ENCODE measurements at regions not wholly inside any gene's neighbourhood (a gene's known extent, or its start where the extent isn't known, plus 50 kb on each side); places are given as distances from the start of the nearest gene placed in this dataset.
"Not testable (repeated sequence)": the region's sequence is repeated elsewhere in the genome, so short reads cannot be mapped to it uniquely, and the experiment has no call there.

DNA sequence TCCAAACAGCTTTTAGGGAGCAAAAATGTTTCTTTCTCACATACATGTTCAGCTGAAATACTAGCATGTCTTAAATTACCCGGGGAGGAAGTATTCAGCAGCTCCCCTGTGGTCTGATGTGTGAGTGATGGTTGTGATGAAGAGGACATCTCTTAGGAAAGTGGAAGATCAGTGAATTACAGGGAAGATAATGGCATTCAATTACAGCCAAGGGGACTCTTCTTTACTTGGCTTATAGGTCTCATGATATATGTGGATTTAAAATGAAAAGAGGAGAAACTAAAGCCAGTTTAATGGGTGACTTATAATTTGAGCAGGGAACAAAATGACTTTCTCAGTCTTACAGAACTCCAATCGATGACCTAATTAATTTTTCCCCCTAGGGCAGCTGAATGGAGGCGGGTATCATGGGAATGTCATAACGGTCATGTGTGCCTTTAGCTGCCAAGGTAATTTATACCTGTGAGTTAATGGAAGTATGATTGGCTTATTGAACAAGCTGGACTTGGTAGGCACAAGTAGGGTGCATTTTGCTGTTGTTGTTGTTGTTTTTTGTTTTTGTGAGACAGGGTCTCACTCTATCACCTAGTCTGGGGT is 198.8 kb downstream of the HIPK3 start:
- no peak for DNase-seq

GRCh38 chr11:33454264-33454663 is 197.1 kb downstream of the HIPK3 start:
- DNase-seq = no peak

- DNase-seq = no peak
Measured at GRCh38 chr11:33452836-33453624, 195.8 kb downstream of the HIPK3 start.

GRCh38 chr11:33451364-33451763 is 194.2 kb downstream of the HIPK3 start:
- DNase-seq = no peak

DNA sequence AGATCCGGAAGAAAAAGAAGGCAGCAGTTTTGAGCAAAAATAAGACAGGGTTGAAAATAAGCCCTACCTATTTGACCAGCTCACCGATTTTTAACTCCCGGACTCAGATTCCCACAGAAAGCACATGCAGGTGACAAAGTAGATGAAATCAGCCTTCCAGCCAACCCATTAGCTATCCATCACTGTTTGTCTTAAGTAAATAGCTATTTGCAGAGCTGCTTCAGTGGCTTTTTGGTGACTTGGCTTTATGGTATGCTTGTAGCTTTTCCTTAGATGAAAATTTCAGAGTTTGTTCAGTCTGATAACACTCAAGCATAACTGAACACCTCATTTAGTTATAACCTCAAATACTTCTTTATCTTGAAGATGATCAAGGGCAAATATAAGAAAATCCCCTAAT is 192.6 kb downstream of the HIPK3 start:
- DNase-seq = no peak

GRCh38 chr11:33448461-33449130 is 191.4 kb downstream of the HIPK3 start:
- DNase-seq = no peak

DNA sequence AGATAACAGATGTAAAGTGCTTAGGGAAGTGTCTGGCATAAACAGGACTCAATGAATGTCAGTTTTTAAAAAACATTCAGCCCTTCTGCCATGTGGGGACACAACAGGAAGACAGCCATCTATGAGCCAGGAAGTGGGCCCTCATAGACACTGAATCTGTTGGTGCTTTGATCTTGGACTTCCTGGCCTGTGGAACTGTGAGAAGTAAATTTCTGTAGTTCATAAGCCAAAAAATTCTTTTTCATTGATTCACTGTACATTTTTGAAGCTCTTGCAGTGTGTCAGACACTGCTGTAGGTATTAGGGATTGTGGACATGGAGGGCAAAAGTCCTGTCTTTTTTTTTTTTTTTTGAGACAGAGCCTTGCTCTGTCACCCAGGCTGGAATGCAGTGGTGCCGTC is 188.6 kb downstream of the HIPK3 start:
- no peak for DNase-seq

DNA sequence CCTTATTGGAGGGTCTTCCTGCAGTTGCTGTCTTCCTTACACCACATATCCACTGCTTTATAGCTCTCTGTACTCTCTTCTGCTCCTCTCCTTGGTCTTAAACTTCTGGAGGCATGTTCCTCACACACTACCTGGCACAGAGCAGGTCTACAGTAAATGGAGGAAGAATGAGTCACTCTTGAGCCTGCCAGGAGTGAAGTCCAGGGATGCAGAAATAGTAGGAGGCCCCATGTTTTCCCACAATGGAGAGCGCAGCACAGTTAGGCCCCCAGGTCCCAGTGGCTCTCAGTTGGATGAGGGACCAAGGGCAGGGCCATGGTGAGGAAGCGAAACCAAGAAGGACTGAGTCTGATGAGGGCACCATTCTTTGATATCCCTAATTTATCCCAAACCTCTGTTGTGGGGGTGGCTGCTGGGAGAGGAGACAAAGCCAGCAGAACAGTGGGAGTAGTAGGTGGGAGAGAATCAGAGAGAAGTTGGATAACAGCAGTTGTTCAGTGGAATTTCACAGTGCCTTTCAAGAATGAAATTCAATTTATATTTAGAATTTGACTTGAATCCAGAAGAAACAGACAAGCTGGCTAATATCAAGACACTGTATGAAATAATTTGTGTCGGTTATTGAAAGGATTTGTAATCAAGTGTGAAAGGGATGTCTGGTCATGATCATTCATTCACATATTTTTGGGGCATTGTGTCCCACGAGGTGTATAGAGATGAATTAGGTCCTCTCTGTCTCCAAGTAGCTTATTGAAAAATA is 187.8 kb downstream of the HIPK3 start:
- DNase-seq = no peak

DNA sequence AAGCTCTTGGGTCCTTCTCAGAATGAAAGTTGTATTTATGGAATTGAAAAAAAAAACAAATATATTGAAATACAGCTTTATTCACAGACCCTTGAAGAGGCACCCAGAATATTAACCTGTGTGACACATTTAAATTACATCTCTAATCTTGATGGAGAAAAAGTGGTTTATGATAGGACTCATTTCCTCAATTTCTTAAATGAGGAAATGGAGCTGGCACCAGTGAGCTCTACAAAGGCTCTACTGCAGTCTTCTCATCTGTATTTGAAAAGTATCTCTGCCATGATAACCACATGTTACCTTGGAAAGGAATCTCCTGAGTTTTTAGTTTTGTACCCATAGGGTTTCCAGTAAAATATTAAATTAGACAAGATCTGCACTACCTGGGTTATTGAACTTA is 186.5 kb downstream of the HIPK3 start:
- no peak for DNase-seq

- DNase-seq = no peak
Measured at GRCh38 chr11:33438301-33438700, 181.1 kb downstream of the HIPK3 start.

DNA sequence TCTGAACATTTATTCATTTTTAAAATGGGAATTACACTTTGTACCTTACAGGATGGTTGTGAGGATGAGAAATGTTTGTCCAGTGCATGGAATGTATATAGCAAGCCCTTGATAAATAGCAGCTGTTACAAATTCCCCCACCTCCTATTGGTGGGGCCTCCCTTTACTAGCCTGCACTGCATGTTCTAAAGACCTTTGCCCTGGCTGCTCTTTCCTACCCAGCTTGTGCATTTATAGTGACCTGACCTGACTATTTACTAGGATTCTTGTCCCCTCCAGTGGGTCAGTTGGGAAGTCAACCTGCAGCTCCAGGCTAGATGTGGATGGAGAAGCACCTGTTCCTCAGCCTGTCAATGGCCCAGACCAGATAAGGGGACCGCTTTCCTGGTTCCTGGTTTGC is 180.3 kb downstream of the HIPK3 start:
- no peak for DNase-seq

GRCh38 chr11:33435216-33435615 is 178.0 kb downstream of the HIPK3 start:
- no peak for DNase-seq

- DNase-seq = no peak
Measured at GRCh38 chr11:33434294-33434693, 177.1 kb downstream of the HIPK3 start.

DNA sequence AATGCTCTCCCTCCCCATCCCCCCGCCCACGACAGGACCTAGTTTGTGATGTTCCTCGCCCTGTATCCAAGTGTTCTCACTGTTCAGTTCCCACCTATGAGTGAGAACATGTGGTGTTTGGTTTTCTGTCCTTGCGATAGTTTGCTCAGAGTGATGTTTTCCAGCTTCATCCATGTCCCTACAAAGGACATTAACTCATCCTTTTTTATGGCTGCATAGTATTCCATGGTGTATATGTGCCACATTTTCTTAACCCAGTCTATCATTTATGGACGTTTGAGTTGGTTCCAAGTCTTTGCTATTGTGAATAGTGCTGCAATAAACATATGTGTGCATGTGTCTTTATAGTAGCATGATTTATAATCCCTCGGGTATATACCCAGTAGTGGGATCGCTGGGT is 171.3 kb downstream of the HIPK3 start:
- not testable (repeated sequence) for DNase-seq

DNA sequence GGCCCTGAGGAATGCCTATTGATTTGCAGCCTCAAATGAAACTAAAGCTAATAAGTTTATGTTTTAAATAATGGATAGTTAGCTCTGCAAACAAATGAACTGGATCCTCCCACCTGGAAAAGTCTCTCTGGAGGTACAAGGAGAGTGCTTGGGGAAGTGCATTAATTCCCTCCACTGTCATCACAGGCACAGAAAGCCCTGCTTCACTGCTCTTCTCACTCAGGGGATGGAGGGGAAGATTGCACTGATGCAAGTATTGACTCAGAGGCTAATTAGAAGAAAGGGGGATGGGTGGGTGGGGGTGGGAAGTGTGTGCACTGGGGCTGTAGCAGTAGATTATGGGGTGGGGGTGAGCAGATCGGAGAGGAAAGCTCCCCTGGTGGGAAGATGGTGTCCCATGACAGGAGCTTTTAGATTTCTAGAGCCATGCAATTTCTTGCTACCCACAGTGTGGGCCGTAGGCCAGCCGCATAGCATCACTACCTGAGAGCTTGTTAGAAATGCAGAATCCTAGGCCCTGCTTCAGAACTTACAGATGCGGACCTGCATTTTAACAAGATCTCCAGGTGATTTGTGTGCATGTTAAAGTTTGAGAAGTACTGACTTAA is 163.9 kb downstream of the HIPK3 start:
- no peak for DNase-seq

DNA sequence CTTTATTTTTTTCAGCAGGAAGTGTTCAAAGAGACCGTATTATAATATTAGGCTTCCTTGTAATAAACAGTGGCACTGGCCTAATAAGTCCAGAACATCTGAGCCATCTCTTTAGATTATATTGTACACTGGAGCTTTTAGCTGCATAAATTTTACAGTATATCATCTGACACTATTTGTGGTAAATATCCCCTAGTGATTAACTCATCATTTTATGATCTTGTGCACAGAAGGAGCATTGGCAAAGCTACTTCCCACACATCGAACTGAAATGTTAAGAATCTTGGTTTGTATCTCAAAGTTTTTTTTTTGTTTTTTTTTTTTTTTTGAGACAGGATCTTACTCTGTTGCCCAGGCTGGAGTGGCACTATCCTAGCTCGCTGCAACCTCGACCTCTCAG is 162.7 kb downstream of the HIPK3 start:
- DNase-seq = no peak

- DNase-seq = no peak
Measured at GRCh38 chr11:33417121-33417520, 159.9 kb downstream of the HIPK3 start.

GRCh38 chr11:33413301-33413700 is 156.1 kb downstream of the HIPK3 start:
- DNase-seq = no peak

DNA sequence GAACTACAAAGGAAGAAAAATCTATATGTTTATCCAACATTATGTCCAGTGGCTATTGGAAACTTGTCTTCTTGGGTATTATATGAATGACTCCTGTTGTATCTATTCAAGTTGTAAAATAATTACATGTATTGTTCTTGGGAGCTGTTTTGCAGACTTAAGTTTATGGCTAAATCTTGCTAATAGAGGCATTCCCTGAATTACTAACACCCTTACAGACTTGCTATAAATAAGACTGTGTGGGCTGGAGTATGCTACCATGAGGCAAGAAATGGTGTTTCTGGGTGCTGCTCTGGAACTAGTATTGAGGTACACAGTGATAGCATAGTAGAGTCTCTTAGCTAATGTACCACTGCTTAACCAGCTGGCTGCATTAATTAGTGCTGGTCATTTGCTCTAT is 155.1 kb downstream of the HIPK3 start:
- no peak for DNase-seq

- no peak for DNase-seq
Measured at GRCh38 chr11:33411751-33412150, 154.6 kb downstream of the HIPK3 start.

GRCh38 chr11:33410086-33410765 is 153.0 kb downstream of the HIPK3 start:
- no peak for DNase-seq
